GM21576 (cell line): ENCODE measurements at regions not wholly inside any gene's neighbourhood (a gene's known extent, or its start where the extent isn't known, plus 50 kb on each side); places are given as distances from the start of the nearest gene placed in this dataset.

Experiments used
- ATAC-seq: cut with Tn5 transposase; IDR thresholded peaks from one replicate; pipeline ENCODE4 v1.9.1; 2021; ENCODE audit warnings: mild to moderate bottlenecking, moderate library complexity; ENCODE audit not compliant: unreplicated experiment

DNA sequence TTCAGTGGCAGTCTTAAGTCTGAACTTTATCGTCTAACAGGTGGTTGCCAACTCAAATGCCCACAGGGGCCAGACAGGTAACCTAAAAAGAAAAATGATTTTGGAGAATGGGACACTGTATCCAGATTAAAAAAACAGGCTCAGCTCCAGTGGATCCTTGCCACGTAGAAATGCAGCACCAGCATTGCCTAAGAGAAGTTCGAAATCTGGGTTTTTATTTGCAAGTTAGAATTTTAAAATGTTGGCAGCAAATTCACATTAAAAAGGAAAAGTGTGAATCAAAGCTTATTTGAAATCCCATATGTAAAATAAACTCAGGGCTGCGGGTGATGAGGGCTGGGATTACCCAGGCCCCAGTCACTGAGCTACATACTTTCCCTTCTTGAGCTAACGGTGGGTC is 408.5 kb upstream of the SUCLG2 start:
- ATAC-seq: no peak

DNA sequence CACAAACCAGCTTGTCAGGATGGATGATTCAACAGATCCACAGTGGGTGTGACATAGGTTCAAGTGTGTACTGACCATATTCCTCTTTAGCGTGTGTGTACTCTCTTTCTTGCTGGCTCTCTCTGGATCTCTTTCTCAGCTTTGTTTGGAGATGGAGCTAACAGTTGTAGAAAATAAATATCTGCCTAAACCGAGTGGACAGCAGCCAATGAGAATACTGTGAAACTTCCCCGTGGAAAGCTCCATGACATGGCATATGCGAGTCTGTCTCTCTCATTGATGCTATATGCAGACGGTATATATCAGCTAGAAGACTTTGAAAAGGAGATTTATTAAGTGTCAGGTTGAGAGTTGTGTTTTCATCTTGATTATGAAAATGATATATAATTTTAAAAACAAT is 406.5 kb upstream of the SUCLG2 start:
- no peak for ATAC-seq

DNA sequence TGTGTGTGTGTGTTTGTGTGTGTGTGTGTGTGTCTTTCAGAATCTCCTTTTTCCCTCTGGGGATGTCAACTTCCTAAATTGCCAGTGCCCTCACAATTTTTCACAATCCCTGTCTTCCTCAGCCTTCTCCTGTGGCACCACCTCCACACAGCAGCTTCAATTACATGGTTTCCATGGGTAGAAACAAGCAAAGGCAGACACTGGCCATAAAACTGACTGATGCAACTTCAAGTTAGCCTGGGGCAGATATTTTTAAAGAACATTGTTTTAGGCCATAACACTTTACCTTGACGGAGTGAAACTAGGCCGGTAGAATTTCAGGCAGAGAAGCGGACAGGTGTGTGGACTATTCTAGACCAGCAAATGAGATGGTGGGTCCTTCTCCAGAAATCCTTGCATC is 405.8 kb upstream of the SUCLG2 start:
- no peak for ATAC-seq

DNA sequence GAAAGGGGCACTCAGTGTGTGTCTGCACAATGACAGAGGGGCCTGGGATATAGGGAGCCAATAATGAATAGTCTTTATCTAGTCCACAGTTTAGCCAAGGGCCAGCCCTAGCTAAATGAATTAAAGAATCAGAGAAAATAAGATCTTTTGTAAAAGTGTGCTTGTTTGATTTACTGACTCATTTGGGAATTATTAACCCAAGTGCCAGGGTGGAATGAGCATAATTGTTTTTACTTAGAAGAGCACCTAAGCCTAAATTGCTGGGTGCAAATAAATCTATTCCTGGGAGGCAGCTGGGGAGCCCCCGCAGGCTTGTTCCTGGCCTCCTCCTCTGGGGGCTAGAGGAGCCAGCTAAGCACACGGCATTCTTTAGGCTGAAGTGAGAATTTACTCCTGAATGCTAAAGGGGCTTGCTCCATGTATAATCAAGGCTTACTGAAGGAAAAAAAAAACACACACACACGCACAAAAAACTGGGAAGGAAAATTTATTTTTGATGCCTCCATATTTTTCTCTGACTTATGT is 405.3 kb upstream of the SUCLG2 start:
- ATAC-seq: no peak

DNA sequence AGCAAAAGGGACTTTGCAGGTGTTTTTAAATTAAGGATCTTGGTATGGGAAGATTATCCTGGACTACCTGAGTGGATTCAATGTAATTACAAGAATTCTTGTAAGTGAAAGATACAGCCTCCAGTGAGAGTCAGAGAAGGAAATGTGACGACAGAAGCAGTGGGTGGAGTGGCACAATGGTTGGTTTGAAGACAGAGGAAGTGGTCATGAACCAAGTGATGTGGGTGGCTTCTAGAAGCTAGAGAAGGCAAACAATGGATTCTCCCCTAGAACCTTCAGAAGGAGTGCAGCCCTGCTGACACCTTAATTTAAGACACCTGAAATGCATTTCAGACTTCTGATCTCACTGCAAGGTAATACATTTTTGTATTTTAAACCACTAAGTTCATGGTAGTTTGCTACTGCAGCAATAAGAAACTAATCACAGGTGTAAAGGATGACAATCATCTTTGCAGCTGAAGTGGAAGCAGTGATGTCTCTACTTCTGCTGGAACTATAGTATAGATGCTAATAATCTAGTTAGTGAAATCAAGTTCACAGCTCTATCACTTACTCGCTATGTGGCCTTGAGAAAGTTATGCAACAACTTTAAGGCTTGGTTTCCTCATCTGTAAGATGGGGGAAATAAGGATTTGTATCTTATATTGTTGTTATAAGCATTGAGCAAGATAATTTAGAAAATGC is 403.4 kb upstream of the SUCLG2 start:
- no peak for ATAC-seq

DNA sequence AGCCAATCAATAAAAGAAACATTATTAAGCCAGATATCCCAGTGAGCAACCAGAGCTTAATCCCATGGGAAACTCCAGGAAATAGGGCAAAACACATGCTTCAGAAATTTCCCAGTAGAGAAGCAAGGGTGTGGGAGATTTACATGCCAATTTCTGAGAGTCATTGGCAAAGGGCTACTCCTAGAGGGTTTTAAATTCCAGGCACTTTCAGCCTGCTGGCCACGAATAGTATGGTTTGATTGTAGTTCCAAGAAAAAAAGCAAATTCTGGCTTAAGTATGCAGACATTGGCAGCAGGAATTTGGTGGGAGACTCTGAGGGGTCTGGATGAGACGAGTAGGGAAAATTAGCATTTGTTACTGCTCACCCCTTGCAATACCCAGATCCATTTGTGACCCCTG is 402.1 kb upstream of the SUCLG2 start:
- no peak for ATAC-seq

DNA sequence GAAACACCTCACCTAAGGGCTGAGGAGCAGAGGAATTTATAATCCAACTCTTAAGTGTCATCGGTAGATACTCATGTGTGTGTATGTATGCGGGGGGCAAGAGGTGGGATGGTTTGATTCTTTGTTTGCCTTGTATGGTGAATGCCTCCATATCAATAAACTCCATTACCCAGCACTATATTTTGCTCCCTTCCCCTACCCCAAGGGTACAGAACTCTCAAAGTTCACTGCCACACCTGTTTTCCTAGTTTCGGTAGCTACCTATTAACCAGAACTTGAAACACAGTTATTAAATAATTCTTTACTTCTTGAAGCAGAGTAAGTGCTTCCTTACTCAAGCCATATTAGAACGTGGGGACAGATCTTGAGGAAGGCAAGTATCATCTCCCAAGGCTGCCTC is 400.8 kb upstream of the SUCLG2 start:
- ATAC-seq: no peak

DNA sequence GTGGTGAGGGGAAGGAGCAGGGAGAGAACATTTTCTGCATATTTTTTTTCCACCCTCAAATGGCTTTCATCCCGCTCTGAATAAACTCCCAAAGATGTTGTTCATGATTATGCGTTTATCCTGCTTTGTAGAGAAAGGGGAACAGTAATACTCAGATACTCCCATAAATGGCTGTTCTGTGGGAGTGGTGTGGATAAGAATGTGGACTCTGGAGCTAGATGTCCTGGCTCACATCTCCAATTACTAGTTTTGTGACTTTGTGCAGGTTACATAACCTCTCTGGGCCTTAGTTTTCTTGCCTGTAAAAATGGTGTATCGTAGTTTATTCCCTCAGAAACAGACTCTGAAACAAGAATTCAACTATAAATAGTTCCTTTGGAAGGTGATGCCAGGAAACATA is 395.4 kb upstream of the SUCLG2 start:
- no peak for ATAC-seq

DNA sequence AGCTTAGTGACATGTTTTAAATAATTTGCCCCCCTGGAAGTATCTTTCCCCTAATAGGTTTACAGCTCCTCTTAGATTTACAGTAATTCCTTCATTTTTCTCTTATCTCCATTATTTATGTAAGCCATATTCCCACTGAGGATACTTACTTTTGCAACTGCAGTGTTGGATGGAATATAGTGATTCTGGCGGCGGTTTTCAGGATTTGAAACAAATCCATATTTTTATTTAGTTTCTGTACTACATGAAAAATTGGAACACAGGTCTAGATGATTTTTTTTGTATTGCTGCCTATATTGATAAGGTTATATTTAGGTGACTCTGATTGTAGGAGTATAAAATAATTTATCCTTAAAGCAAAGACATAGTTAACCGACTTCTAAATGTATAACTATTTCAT is 391.6 kb upstream of the SUCLG2 start:
- no peak for ATAC-seq

DNA sequence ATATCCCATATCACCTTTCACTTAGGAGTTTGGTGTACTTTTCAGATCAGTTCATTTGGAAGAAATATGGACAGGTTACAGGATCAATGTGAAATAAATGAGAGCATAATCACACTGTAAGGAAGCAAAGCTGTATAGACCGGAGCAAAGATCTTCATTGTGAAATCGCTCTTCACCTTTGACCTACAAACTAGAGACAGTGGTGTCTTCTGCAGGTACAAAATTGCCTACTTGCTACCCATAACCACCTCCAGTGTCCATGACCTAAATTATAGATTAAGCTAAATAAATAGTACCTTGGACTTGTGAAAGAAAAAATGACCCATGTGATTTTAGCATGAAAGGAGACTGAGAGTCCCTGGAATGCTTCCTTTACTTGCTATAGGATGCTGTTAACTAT is 379.5 kb upstream of the SUCLG2 start:
- no peak for ATAC-seq

DNA sequence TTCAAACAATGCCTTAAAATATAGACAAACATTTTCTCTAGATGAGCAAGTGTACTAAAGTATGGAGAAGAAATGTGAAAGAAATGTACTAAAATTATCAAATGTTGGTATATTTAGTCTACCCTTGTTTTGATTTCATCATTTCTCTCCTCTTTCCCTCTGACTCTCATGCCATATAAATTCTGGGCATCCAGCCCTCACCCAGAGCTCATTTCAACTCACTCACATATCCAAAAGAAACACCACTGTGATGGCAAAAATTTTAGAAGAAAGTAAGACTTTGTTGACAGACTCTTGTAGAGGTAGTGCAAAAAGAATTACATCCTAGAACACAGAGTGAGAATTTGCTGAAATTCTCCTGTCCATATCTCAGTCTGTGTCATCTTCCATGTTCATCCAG is 377.8 kb upstream of the SUCLG2 start:
- ATAC-seq: no peak

DNA sequence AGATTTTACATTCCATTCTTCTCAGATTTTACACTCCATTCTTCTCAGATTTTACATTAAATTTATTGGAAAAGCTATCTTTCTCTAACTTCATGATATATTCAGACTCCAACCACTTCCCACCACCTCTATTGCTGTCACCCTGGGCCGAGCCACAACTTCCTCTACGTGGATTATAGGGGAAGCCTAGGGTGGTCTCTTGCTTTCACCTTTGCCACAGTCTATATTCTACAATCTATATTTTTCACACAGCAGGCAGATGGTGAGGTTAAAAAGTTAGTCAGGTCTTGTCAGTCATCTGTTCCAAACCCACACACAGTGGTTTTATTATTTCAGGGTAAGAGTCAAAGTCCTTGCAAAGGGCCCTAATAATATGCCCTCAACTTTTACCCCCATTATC is 370.8 kb upstream of the SUCLG2 start:
- no peak for ATAC-seq

DNA sequence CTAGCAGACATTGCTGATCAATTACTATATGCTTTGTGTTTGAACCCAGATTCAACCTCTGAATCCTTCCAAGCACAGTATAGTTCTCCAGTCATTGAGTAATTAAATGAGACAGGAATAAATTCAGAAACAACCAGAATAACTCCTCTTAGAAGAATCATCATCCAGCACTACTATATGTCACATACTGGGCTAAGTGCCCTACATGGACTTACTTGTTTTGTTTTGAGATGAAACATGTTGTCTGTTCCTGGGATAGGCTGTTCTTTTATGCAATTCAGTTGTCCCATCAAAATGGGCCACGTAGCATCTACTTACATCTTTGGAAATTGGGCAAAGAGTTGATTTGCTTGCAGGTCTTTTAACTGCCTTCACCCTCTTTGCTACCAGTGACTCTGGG is 365.5 kb upstream of the SUCLG2 start:
- ATAC-seq: no peak

DNA sequence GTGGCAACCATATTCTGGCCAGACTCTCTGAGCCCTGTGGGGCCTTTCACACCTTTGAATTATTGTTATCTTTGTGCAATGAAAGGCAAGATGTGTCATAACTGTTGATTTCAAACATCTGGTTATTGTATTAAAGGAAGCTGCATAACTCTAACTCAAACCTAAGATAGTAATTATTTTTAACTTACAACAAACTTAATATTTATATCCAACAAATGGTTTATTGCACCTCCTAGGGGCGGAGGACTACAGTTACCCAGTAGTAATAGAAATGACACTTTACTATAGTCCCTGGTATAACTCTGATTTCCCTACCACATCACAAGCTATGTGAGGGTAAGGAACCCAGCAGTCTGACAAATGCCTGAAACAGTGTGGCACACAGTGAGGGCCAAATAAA is 363.9 kb upstream of the SUCLG2 start:
- ATAC-seq: no peak

DNA sequence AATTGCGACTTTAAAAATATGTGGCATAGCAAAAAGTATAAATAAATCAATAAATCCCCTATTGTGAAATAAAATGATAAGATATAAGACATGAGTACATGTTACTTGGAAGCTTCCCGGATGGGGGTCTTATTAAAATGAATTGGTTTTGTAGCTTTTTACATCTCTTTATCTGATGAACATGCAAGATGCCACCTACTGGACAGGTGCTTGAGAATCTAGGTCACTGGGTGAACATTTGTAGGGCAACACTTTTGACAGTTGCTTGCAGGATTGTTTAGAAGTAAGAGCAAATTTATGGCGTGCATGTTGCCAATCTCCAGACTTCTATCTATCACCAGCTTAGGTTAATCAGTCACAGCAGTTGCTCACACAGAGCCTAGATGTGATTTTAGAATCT is 362.7 kb upstream of the SUCLG2 start:
- no peak for ATAC-seq

DNA sequence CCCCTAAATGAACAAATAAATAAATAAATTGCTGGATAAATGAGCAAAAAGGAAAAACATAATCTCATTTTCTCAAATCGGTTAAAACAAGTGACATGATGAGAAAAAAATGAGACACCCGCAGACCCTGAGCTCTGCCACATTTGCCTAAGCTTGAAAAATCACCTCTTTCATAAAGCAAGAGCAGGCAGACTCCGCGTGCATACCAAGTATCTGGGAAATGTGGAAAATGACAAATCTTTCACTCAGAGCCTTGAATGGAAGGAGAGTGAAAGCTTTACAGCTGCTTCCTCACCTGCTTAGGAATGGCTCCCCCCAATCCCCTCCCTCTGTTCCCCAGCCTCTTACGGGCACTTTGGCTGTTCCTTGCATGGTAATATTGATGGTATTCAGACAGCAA is 355.5 kb upstream of the SUCLG2 start:
- ATAC-seq: no peak

DNA sequence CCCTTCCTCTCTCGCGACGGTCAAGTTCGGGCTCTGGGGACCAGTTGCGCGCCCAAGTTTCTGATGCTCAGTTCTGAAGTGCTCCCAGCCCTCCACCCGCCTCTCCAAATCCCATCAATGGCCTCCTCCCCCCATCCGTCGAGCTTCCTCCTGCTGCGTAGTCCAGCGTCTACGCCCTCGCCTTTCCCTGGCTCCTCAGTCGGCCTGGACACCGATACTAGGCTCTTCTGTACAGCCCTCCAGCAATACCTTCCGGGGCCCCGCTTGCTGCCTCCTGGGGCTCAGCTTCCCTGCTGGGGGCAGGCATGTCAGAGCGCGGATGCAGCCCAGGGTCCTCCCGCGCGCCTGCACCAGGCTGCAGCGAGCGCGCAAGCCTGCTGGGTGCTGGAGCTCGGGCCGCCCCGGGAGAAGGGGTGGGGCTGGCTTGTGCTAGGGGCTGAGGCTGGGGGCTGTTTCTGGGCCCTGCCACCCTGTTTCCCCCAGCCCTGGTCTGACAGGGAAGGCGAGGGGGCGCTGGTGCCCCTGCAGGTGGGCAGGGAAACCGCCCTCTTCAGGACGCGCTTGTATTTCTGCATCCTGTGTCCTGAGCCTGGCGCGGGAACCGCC is 353.3 kb upstream of the SUCLG2 start:
- ATAC-seq: no peak

DNA sequence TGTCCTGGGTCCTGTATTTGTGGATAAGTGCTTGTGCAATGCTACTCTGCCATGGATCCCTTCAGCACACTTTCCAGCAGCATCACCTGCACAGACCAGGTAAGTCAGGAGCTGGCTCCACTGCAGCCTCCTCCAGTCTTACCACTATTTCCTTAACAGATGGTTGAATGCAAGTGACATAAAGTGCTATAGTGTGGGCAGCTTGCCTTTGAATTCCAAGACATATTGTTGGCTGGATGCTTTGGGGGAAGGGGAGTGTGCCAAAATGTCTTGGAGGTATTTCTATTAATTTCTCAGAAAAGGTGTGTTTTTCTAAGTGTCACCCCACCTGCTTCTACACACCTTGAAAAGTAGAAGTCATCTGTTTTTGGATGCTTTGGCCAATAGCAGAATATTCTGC is 352.2 kb upstream of the SUCLG2 start:
- ATAC-seq: no peak

DNA sequence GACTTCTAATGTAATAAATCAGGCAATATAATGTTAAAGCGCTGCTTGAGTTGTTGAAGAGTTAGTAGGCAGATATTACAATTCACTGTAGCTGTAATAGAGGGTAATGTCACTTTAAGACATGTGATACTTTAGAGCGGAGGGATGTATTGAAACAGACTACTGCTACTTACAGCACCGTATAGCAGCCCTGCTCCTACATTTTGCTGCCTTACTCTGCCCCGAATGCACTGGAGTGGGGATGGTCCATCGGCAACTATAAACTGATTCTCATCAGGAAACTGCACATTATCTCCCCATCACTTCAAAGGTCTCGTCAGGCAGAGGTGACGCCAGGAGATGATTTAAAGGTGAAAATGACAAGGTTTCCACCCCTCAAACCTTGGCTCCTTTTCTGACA is 349.7 kb upstream of the SUCLG2 start:
- no peak for ATAC-seq

DNA sequence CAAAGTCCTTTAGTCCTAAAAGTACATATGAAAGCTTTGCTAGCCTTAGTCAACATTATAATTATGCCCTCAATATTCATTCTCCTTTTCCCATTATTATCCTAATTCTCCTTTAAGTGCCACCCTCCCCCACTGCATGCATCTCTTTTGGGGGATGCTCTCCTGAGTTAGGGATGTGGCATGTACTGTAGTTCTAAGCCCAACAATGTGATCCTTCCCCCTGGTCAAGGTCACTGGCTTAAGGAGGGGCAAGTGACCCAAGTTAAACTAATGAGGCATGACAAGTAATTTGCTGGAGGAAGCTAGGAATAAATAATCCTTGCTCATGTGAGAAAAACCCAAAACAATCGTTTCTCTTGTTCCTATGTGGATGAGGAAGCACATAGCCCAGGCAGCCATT is 343.9 kb upstream of the SUCLG2 start:
- no peak for ATAC-seq

DNA sequence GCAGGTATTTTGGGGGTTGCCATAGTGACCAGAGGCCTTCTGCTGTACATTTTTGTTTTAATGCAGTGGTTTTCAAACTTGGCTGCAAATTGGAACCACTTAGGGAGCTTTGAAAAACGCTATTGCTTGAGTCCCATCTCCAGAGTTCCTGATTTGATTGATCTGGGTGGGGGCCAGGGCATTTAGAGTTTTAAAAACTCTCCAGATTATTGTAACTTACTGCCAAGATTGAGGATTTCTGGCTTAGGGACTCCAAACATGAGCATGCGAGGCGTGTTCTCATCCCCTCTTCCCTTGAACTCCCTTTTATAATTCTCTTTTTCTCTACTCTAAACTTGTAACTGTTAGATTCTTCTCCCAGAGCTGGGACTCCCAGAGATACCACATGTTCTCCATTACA is 340.8 kb upstream of the SUCLG2 start:
- ATAC-seq: no peak

DNA sequence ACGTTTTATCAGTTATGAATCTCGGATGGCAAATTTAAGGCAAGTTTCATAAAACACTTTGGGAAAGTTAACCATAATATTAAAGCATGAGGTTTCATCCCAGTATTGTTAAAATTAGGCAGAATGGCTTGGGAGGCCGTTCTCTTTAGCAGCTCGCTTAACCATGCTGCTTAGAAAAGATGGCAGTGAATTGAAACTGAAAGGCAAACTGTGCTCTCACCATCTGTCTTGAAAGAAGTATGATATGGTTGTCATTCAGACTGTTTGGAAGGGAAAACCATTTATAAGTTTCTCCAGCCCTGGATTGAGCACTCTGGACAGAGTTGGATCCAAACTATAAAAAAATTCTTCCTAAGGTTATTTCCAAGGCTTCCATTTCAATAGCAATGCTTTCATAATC is 332.3 kb upstream of the SUCLG2 start:
- ATAC-seq: no peak

DNA sequence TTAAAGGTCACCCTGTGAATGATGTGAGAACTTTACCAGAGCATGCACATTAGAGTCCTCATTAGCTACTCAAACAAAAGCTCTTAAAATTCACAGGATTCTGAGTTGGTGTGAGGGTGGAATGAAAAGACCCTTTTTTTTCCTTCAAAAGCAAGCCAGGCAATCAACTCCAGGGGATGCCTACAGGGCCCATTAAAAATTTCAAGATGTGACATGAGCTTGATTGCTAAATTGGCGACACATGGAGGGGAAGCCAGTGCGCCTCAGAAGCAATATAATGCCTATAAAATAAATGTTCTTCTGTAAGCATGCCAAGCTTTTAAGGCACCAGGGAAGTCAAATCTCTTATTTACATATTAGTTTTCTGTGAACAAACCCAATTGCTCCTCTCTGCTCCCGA is 328.8 kb upstream of the SUCLG2 start:
- no peak for ATAC-seq
